Activated CD4-positive, alpha-beta T cell treated with anti-CD3 and anti-CD28 coated beads, Interleukin-2, amount 10 ng/mL, durations not matched to agents 7 days and 5 days (primary cell): ENCODE measurements at regions not wholly inside any gene's neighbourhood (a gene's known extent, or its start where the extent isn't known, plus 50 kb on each side); places are given as distances from the start of the nearest gene placed in this dataset.
"Not testable (repeated sequence)": the region's sequence is repeated elsewhere in the genome, so short reads cannot be mapped to it uniquely, and the experiment has no call there.

ENCODE experiments used
- CTCF ChIA-PET: fragments of 350-600 bp; sonication (Branson Sonifier 250); formaldehyde crosslinking; loops from one replicate; lab custom pipeline; 2021; ENCODE audit warnings: antibody characterized with exemption; lab: Charles Lee
- POLR2A ChIA-PET: fragments of 350-600 bp; sonication (Branson Sonifier 250); formaldehyde crosslinking; loops from one replicate; lab custom pipeline; 2021; ENCODE audit warnings: antibody characterized with exemption; lab: Charles Lee
- DNase-seq: peaks from one replicate; pipeline ENCODE4 v3.0.0-alpha.2; 2020
- H3K27ac Mint-ChIP-seq: one replicate; pipeline ENCODE4 v1.8.0; 2021; ENCODE audit warnings: mild to moderate bottlenecking, moderate library complexity, mixed read lengths
- H3K27me3 Mint-ChIP-seq: one replicate; pipeline ENCODE4 v1.8.0; 2021; ENCODE audit warnings: mixed read lengths
- H3K36me3 Mint-ChIP-seq: one replicate; pipeline ENCODE4 v1.8.0; 2021; ENCODE audit warnings: low read depth, mixed read lengths
- H3K4me1 Mint-ChIP-seq: one replicate; pipeline ENCODE4 v1.8.0; 2021; ENCODE audit warnings: mixed read lengths
- H3K4me3 Mint-ChIP-seq: one replicate; pipeline ENCODE4 v1.8.0; 2021; ENCODE audit warnings: mild to moderate bottlenecking, moderate library complexity, mixed read lengths
- H3K9me3 Mint-ChIP-seq: one replicate; pipeline ENCODE4 v1.8.0; 2021; ENCODE audit warnings: mixed read lengths

DNA sequence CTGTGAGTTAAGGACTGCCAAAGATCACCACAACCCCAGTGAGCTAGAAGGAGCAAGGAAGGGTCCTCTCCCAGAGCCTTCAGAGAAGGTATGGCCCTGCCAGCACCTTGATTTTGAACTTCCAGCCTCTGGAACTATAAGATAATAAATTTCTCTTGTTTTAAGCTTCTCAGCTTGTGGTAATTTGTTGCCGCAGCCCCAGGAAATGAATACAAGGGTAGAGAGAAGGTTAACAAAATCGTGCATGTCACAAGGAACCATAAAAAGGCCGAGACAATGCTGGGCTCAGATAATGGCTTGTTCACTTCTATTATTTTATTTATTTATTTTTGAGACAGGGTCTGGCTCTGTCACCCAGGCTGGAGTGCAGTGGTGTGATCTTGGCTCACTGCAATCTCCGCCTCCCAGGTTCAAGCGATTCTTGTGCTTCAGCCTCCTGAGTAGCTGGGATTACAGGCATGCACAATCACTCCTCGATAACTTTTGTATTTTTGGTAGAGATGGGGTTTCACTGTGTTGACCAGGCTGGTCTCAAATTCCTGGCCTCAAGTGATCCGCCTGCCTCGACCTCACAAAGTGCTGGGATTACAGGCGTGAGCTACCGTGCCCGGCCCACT, 71.5 kb downstream of the WSB1 start:
- not testable (repeated sequence) for H3K4me3 Mint-ChIP-seq, H3K9me3 Mint-ChIP-seq, H3K27me3 Mint-ChIP-seq, H3K27ac Mint-ChIP-seq, H3K4me1 Mint-ChIP-seq, DNase-seq, H3K36me3 Mint-ChIP-seq
- CTCF ChIA-PET: interaction anchor here (0.6 to 1.7 kb wide), 4 partner anchors 11 to 97 kb away, joined by 3 to 4 read pairs (median 4); no protein-coding TSS in a partner anchor
- POLR2A ChIA-PET: interaction anchor here (0.7 kb wide), 1 partner anchor 144 kb away, joined by 3 read pairs; no protein-coding TSS in a partner anchor

- no peak for DNase-seq
- Mint-ChIP-seq H3K27me3 (peaks cover 2% of the 10 kb centered on the region), H3K36me3 (peaks cover 2% of the 10 kb centered on the region), H3K4me3 (no peak overlapping the region), H3K9me3 (peaks cover 7% of the 10 kb centered on the region), H3K4me1 (no peaks in the 10 kb centered on the region), H3K27ac (no peak overlapping the region)
- ChIA-PET CTCF (interaction anchor here (0.6 to 1.7 kb wide), 6 partner anchors 12 to 233 kb away, joined by 3 to 4 read pairs (median 3); no protein-coding TSS in a partner anchor), POLR2A (no interaction called here)
These were observed 72.5 kb downstream of the WSB1 start for GRCh38 chr17:27366437-27366836.

GRCh38 chr17:27367121-27367981, 73.4 kb downstream of the WSB1 start:
- H3K9me3 Mint-ChIP-seq: peaks cover 12% of the 10 kb centered on the region
- no peak overlapping the region for H3K27ac Mint-ChIP-seq
- peaks cover 5% of the 10 kb centered on the region for H3K27me3 Mint-ChIP-seq

GRCh38 chr17:27368151-27368795, 74.4 kb downstream of the WSB1 start:
- POLR2A ChIA-PET: no interaction called here
- Mint-ChIP-seq H3K27ac (no peak overlapping the region), H3K36me3 (peaks cover 4% of the 10 kb centered on the region), H3K4me1 (no peaks in the 10 kb centered on the region), H3K4me3 (no peak overlapping the region), H3K9me3 (peaks cover 16% of the 10 kb centered on the region), H3K27me3 (peaks cover 8% of the 10 kb centered on the region)
- no peak for DNase-seq
- CTCF ChIA-PET: interaction anchor here (2.7 kb wide), 1 partner anchor 13 kb away, joined by 9 read pairs; no protein-coding TSS in a partner anchor

More at GRCh38 chr17:27367121-27367981, 73.4 kb downstream of the WSB1 start:
- Mint-ChIP-seq H3K36me3 (peaks cover 4% of the 10 kb centered on the region), H3K4me1 (no peaks in the 10 kb centered on the region), H3K4me3 (no peak overlapping the region)
- CTCF ChIA-PET: interaction anchor here (0.6 to 2.7 kb wide), 4 partner anchors 14 to 232 kb away, joined by 3 to 9 read pairs (median 3); no protein-coding TSS in a partner anchor
- POLR2A ChIA-PET: no interaction called here
- no peak for DNase-seq

GRCh38 chr17:27368980-27369379, 75.1 kb downstream of the WSB1 start:
- H3K4me3 Mint-ChIP-seq: no peak overlapping the region
- peaks cover 12% of the 10 kb centered on the region for H3K27me3 Mint-ChIP-seq
- peaks cover 21% of the 10 kb centered on the region for H3K9me3 Mint-ChIP-seq
- ChIA-PET CTCF (interaction anchor here (1.1 to 2.7 kb wide), 3 partner anchors 12 to 231 kb away, joined by 3 to 9 read pairs (median 4); no protein-coding TSS in a partner anchor), POLR2A (no interaction called here)
- H3K4me1 Mint-ChIP-seq: no peaks in the 10 kb centered on the region
- peaks cover 4% of the 10 kb centered on the region for H3K36me3 Mint-ChIP-seq
- DNase-seq: no peak
- no peak overlapping the region for H3K27ac Mint-ChIP-seq

DNA sequence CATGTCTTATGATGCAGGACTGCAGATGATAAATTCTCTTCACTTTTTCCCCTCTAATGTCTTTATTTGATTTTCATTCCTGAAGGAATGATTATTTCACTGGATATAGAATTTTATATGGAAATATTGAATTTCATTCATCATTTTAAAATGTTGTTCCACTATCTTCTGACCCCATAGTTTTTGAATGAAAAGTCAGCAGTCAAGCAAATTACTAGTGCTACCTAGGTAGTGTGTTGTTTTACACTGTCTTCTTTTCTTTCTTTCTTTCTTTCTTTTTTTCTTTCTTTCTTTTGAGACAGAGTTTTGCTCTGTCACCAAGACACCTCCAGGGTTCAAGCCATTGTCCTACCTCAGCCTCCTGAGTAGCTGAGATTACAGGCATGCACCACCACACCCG, 76.9 kb downstream of the WSB1 start:
- H3K36me3 Mint-ChIP-seq: peaks cover 4% of the 10 kb centered on the region
- CTCF ChIA-PET: no interaction called here
- H3K9me3 Mint-ChIP-seq: peaks cover 34% of the 10 kb centered on the region

DNA sequence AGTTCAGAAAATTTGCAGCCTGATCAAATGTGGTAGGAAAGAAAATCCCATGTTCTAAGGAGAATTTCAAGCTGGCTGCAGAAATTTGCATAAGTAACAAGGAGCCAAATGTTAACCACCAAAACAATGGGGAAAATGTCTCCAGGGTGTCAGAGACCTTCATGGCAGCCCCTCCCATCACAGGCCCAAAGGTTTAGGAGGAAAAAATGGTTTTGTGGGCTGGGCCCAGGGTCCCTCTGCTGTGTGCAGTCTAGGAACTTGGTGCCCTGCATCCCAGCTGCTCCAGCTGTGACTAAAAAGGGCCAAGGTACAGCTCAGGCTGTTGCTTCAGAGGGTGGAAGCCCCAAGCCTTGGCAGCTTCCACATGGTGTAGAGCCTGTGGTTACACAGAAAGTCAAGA, 79.8 kb downstream of the WSB1 start:
- CTCF ChIA-PET, POLR2A ChIA-PET, H3K4me3 Mint-ChIP-seq, H3K27ac Mint-ChIP-seq, H3K36me3 Mint-ChIP-seq, H3K4me1 Mint-ChIP-seq, DNase-seq: not testable (repeated sequence)
- Mint-ChIP-seq H3K9me3 (peaks cover 36% of the 10 kb centered on the region), H3K27me3 (peaks cover 27% of the 10 kb centered on the region)

More for the DNA sequence above, 76.9 kb downstream of the WSB1 start:
- no peak overlapping the region for H3K27ac Mint-ChIP-seq
- peaks cover 23% of the 10 kb centered on the region for H3K27me3 Mint-ChIP-seq
- no peak overlapping the region for H3K4me3 Mint-ChIP-seq
- POLR2A ChIA-PET: no interaction called here
- DNase-seq: no peak
- no peaks in the 10 kb centered on the region for H3K4me1 Mint-ChIP-seq

GRCh38 chr17:27376637-27377547, 79.4 kb upstream of the KSR1 start:
- Mint-ChIP-seq H3K27ac (no peak overlapping the region), H3K9me3 (peaks cover 25% of the 10 kb centered on the region), H3K27me3 (peaks cover 41% of the 10 kb centered on the region), H3K4me1 (peaks cover 2% of the 10 kb centered on the region), H3K36me3 (peaks cover 1% of the 10 kb centered on the region), H3K4me3 (no peak overlapping the region)
- ChIA-PET POLR2A (no interaction called here), CTCF (interaction anchor here (1.0 kb wide), 1 partner anchor 53 kb away, joined by 3 read pairs; no protein-coding TSS in a partner anchor)
- no peak for DNase-seq

- peaks cover 2% of the 10 kb centered on the region for H3K4me1 Mint-ChIP-seq
- no peak overlapping the region for H3K4me3 Mint-ChIP-seq
- peaks cover 17% of the 10 kb centered on the region for H3K9me3 Mint-ChIP-seq
- no peaks in the 10 kb centered on the region for H3K36me3 Mint-ChIP-seq
- CTCF ChIA-PET: interaction anchor here (0.7 to 5.8 kb wide), 2 partner anchors 16 to 222 kb away, joined by 3 to 31 read pairs; no protein-coding TSS in a partner anchor
- H3K27me3 Mint-ChIP-seq: peaks cover 33% of the 10 kb centered on the region
- no peak for DNase-seq
- no peak overlapping the region for H3K27ac Mint-ChIP-seq
- POLR2A ChIA-PET: no interaction called here
These were observed 77.6 kb upstream of the KSR1 start for GRCh38 chr17:27378482-27379175.

DNA sequence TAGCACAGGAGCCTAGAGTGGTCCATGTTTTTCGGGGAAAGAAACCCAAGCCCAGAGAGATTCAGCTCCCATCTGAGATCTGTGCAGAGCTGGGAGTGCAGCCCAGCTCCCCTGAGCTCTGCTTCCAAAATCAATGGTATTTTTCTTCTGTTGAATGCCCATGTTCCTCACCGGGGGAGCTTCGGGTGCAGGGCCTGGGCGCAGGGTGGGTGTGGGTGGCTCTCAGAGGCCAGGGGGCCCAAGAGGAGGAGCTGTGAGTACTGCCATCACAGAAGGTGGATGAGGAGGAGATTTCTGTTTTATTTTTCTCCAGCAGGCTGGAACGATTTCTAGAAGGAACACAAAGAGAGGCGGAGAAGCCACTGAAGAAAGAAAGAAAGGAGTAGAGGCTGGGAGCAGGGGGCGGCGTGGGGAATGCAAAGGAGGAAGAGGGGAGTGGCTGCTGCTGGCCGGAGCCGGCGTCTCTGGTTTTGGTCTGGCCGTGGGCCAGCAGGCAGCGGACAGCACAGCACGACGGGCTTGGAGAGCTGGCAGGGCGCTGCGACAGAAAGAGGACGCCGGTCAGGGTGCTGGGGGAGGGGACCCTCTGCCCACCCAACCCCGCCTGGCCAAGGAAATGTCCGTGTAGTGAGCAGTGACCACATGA, 76.2 kb upstream of the KSR1 start:
- POLR2A ChIA-PET: no interaction called here

DNA sequence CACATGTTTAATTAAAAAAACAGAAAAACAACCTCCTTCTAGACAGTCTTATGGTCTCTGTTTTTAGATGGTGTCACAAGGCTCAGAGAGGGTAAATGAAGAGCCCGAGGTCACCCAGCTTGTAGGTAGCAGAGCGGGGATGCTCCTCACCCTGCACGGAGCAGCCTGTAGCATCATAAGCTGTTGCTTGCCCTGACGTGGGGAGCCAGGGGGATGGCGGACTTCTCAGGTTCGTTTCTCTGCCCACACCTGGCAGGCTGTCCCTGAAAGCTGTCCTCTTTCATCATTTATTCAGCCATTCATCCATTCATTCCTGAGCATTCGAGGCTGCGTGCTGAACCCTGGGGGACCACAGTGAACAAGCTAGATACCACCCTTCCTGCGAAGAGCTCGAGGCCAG, 75.7 kb upstream of the KSR1 start:
- Mint-ChIP-seq H3K9me3 (peaks cover 2% of the 10 kb centered on the region), H3K4me1 (peaks cover 2% of the 10 kb centered on the region), H3K36me3 (no peaks in the 10 kb centered on the region), H3K27me3 (peaks cover 24% of the 10 kb centered on the region), H3K4me3 (no peak overlapping the region), H3K27ac (no peak overlapping the region)
- no peak for DNase-seq
- CTCF ChIA-PET: interaction anchor here (0.7 to 5.8 kb wide), 11 partner anchors 12 to 228 kb away, joined by 3 to 31 read pairs (median 4); partner anchors contain the start of gene KSR1
- POLR2A ChIA-PET: no interaction called here

More for the DNA sequence above, 76.2 kb upstream of the KSR1 start:
- Mint-ChIP-seq H3K27me3 (peaks cover 25% of the 10 kb centered on the region), H3K27ac (no peak overlapping the region), H3K36me3 (no peaks in the 10 kb centered on the region), H3K4me1 (peaks cover 2% of the 10 kb centered on the region), H3K4me3 (no peak overlapping the region), H3K9me3 (peaks cover 5% of the 10 kb centered on the region)
- CTCF ChIA-PET: interaction anchor here (0.5 to 5.8 kb wide), 13 partner anchors 11 to 420 kb away, joined by 3 to 31 read pairs (median 4); partner anchors contain the start of gene KSR1
- DNase-seq: no peak
